H9 (cell line): ENCODE measurements at regions not wholly inside any gene's neighbourhood (a gene's known extent, or its start where the extent isn't known, plus 50 kb on each side); places are given as distances from the start of the nearest gene placed in this dataset.

Experiments used
- DNase-seq: peaks from one replicate; pipeline ENCODE4 v3.0.0-alpha.2; 2017
- H2AFZ ChIP-seq: one replicate; pipeline ENCODE4 v1.6.1; 2013; ENCODE audit warnings: mild to moderate bottlenecking, low read length, control low read depth, moderate library complexity
- H2AK5ac ChIP-seq: 2 replicates; pipeline ENCODE4 v1.6.1; 2013; ENCODE audit warnings: low read length, control low read depth, mixed read lengths; ENCODE audit not compliant: insufficient read length
- H2BK120ac ChIP-seq: one replicate; pipeline ENCODE4 v1.6.1; 2013; ENCODE audit warnings: low read depth, mild to moderate bottlenecking, low read length, control low read depth, inconsistent platforms; ENCODE audit not compliant: poor library complexity, severe bottlenecking
- H2BK12ac ChIP-seq: 2 replicates; pipeline ENCODE4 v1.6.1; 2013; ENCODE audit warnings: low read length, control low read depth, mixed read lengths, low read depth; ENCODE audit not compliant: insufficient read length
- H2BK15ac ChIP-seq: 2 replicates; pipeline ENCODE4 v1.6.1; 2013; ENCODE audit warnings: low read depth, low read length, control low read depth
- H2BK20ac ChIP-seq: one replicate; pipeline ENCODE4 v1.6.1; 2013; ENCODE audit warnings: low read depth, mild to moderate bottlenecking, low read length, control low read depth, inconsistent platforms; ENCODE audit not compliant: poor library complexity, severe bottlenecking
- H2BK5ac ChIP-seq: 2 replicates; pipeline ENCODE4 v1.6.1; 2013; ENCODE audit warnings: low read length, control low read depth, mixed read lengths; ENCODE audit not compliant: insufficient read length
- H3K14ac ChIP-seq: 2 replicates; pipeline ENCODE4 v1.6.1; 2013; ENCODE audit warnings: low read length, control low read depth; ENCODE audit not compliant: insufficient read depth
- H3K18ac ChIP-seq: 2 replicates; pipeline ENCODE4 v1.6.1; 2013; ENCODE audit warnings: low read depth, mild to moderate bottlenecking, mixed read lengths, low read length, control low read depth; ENCODE audit not compliant: insufficient read length
- H3K23ac ChIP-seq: 2 replicates; pipeline ENCODE4 v1.6.1; 2013; ENCODE audit warnings: low read length, control low read depth, mixed read lengths, low read depth; ENCODE audit not compliant: insufficient read length
- H3K23me2 ChIP-seq: 2 replicates; pipeline ENCODE4 v1.6.1; 2013; ENCODE audit warnings: low read depth, mild to moderate bottlenecking, mixed read lengths, low read length, control low read depth; ENCODE audit not compliant: insufficient read length, poor library complexity, severe bottlenecking
- H3K27ac ChIP-seq: 2 replicates; pipeline ENCODE4 v1.5.1; 2013; ENCODE audit warnings: low read length, control low read depth, mixed read lengths, low read depth; ENCODE audit not compliant: insufficient read length
- H3K27me3 ChIP-seq: 2 replicates; pipeline ENCODE4 v1.6.1; 2013; ENCODE audit warnings: low read length, control low read depth, inconsistent platforms; ENCODE audit not compliant: insufficient read depth
- H3K4ac ChIP-seq: 2 replicates; pipeline ENCODE4 v1.6.1; 2013; ENCODE audit warnings: low read depth, mild to moderate bottlenecking, control low read depth, inconsistent platforms, low read length, moderate library complexity
- H3K4me1 ChIP-seq: 2 replicates; pipeline ENCODE4 v1.6.1; 2013; ENCODE audit warnings: low read length, control low read depth, inconsistent platforms; ENCODE audit not compliant: insufficient read depth
- H3K4me2 ChIP-seq: 2 replicates; pipeline ENCODE4 v1.6.1; 2013; ENCODE audit warnings: low read length, control low read depth, mixed read lengths; ENCODE audit not compliant: insufficient read length, insufficient read depth
- H3K56ac ChIP-seq: 2 replicates; pipeline ENCODE4 v1.6.1; 2013; ENCODE audit warnings: low read depth, mild to moderate bottlenecking, mixed read lengths, low read length, control low read depth; ENCODE audit not compliant: insufficient read length
- H3K79me1 ChIP-seq: 2 replicates; pipeline ENCODE4 v1.6.1; 2013; ENCODE audit warnings: low read depth, mild to moderate bottlenecking, moderate library complexity, low read length, control low read depth, inconsistent platforms; ENCODE audit not compliant: insufficient read depth, poor library complexity, severe bottlenecking
- H3K79me2 ChIP-seq: 2 replicates; pipeline ENCODE4 v1.6.1; 2013; ENCODE audit warnings: low read length, control low read depth, inconsistent platforms; ENCODE audit not compliant: insufficient read depth
- H3K9ac ChIP-seq: 2 replicates; pipeline ENCODE4 v1.6.1; 2013; ENCODE audit warnings: low read length, control low read depth, mixed read lengths; ENCODE audit not compliant: insufficient read length; ENCODE audit errors: extremely low read depth
- H3K9me3 ChIP-seq: one replicate; pipeline ENCODE4 v1.6.1; 2013; ENCODE audit warnings: low read depth, low read length, inconsistent platforms; ENCODE audit not compliant: control insufficient read depth
- H3T11ph ChIP-seq: one replicate; pipeline ENCODE4 v1.6.1; 2013; ENCODE audit warnings: mild to moderate bottlenecking, low read length, control low read depth, inconsistent platforms
- H4K20me1 ChIP-seq: one replicate; pipeline ENCODE4 v1.6.1; 2013; ENCODE audit not compliant: control insufficient read depth, insufficient read length, insufficient read depth
- H4K5ac ChIP-seq: 2 replicates; pipeline ENCODE4 v1.6.1; 2013; ENCODE audit warnings: low read depth, mild to moderate bottlenecking, mixed read lengths, low read length, control low read depth; ENCODE audit not compliant: insufficient read length
- H4K8ac ChIP-seq: replicated peaks from 2 replicates; pipeline ENCODE4 v1.6.1; 2013; ENCODE audit warnings: low read length, control low read depth, mixed read lengths, low read depth; ENCODE audit not compliant: insufficient read length
- H4K91ac ChIP-seq: 2 replicates; pipeline ENCODE4 v1.6.1; 2013; ENCODE audit warnings: low read depth, mild to moderate bottlenecking, moderate library complexity, mixed read lengths, low read length, control low read depth; ENCODE audit not compliant: insufficient read length
- H3K27ac Mint-ChIP-seq, 3 experiments: 2 replicates in 2 of 3; 3 replicates in 1 of 3; pipeline ENCODE4 v1.8.0; 2020 to 2021; ENCODE audit warnings: mixed read lengths in 3 of 3, mild to moderate bottlenecking in 1 of 3, moderate library complexity in 1 of 3
- H3K27me3 Mint-ChIP-seq: 2 replicates; pipeline ENCODE4 v1.8.0; 2021; ENCODE audit warnings: low read depth, mild to moderate bottlenecking, moderate library complexity, mixed read lengths
- H3K36me3 Mint-ChIP-seq, 3 experiments: 2 replicates in 2 of 3; 3 replicates in 1 of 3; pipeline ENCODE4 v1.8.0; 2020 to 2021; ENCODE audit warnings: low read depth in 3 of 3, mixed read lengths in 3 of 3; ENCODE audit not compliant: insufficient read depth in 1 of 3
- H3K4me1 Mint-ChIP-seq, 2 experiments: 2 replicates each; pipeline ENCODE4 v1.8.0; 2020; ENCODE audit warnings: mixed read lengths in 2 of 2
- H3K4me3 Mint-ChIP-seq, 2 experiments: 2 replicates in 1 of 2; 3 replicates in 1 of 2; pipeline ENCODE4 v1.8.0; 2020 to 2021; ENCODE audit warnings: mild to moderate bottlenecking in 2 of 2, mixed read lengths in 2 of 2, moderate library complexity in 1 of 2
- H3K9me3 Mint-ChIP-seq, 2 experiments: 2 replicates in 1 of 2; 3 replicates in 1 of 2; pipeline ENCODE4 v1.8.0; 2020; ENCODE audit warnings: mild to moderate bottlenecking in 2 of 2, mixed read lengths in 2 of 2, moderate library complexity in 1 of 2
- WGBS: extraction: QIAGEN DNeasy Blood & Tissue Kit; methylation state at CpG from one replicate; pipeline ENCODE4 v1.1.7; 2013; ENCODE audit warnings: missing lambda C conversion rate, low lambda C conversion rate, mixed read lengths; ENCODE audit not compliant: insufficient read length; ENCODE audit errors: extremely low coverage; 5-methylcytosine and 5-hydroxymethylcytosine counted together
- TF ChIP-seq, protein P1 (sequence below): fragments of 200-600 bp; sonication (generic); conservative IDR thresholded peaks from 3 replicates; pipeline ENCODE4 v1.8.0; 2021; ENCODE audit warnings: antibody characterized with exemption, mild to moderate bottlenecking

DNA sequence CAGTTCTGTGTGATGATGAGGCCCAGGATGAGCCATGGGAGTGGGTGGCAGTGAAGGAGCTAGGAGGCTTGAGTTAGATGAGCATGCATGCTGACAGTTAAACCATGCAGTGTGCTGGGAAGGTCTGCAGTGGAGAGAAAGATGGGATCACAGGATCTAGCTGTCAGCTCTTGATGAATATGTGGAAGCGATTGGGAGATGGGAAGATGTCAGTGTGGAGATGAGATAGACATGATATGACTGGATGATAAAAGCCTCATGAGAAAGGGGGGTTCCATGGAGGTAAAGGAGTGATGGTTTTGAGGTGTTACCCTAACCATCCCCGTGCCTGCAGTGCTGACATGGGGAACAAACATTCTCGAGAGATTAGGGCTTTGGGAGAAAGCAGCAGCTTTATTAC, 165.0 kb upstream of the CTBP2 start:
- no peak overlapping the region for H3K56ac ChIP-seq
- H4K8ac ChIP-seq: no peak overlapping the region
- no peak overlapping the region for H2BK15ac ChIP-seq
- no peak for DNase-seq
- no peak overlapping the region for H4K5ac ChIP-seq
- H3K79me1 ChIP-seq: no peaks in the 10 kb centered on the region
- H3K14ac ChIP-seq: no peak overlapping the region
- no peak overlapping the region for H4K91ac ChIP-seq
- no peak overlapping the region for H2BK12ac ChIP-seq
- no peak overlapping the region for H3K18ac ChIP-seq
- peaks cover 11% of the 10 kb centered on the region in 2 experiments; a peak in 4 of 5 replicates for H3K9me3 Mint-ChIP-seq
- H2BK20ac ChIP-seq: no peak overlapping the region
- H3T11ph ChIP-seq: no peak overlapping the region
- H3K9ac ChIP-seq: no peak overlapping the region
- no peak overlapping the region for H3K27ac ChIP-seq
- H3K4me2 ChIP-seq: no peak overlapping the region
- H3K23ac ChIP-seq: no peak overlapping the region
- no peaks in the 10 kb centered on the region; the same call in 1 of the 2 replicates for H3K27me3 ChIP-seq
- no peak overlapping the region for H2AFZ ChIP-seq
- WGBS: no CpG with 5 or more reads among the region's 3 CpGs
- TF ChIP-seq, protein P1, sequence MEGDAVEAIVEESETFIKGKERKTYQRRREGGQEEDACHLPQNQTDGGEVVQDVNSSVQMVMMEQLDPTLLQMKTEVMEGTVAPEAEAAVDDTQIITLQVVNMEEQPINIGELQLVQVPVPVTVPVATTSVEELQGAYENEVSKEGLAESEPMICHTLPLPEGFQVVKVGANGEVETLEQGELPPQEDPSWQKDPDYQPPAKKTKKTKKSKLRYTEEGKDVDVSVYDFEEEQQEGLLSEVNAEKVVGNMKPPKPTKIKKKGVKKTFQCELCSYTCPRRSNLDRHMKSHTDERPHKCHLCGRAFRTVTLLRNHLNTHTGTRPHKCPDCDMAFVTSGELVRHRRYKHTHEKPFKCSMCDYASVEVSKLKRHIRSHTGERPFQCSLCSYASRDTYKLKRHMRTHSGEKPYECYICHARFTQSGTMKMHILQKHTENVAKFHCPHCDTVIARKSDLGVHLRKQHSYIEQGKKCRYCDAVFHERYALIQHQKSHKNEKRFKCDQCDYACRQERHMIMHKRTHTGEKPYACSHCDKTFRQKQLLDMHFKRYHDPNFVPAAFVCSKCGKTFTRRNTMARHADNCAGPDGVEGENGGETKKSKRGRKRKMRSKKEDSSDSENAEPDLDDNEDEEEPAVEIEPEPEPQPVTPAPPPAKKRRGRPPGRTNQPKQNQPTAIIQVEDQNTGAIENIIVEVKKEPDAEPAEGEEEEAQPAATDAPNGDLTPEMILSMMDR: no peak
- H2BK120ac ChIP-seq: no peak overlapping the region
- H2AK5ac ChIP-seq: no peak overlapping the region
- H4K20me1 ChIP-seq: no peaks in the 10 kb centered on the region
- H3K79me2 ChIP-seq: no peaks in the 10 kb centered on the region
- no peaks in the 10 kb centered on the region for H3K23me2 ChIP-seq
- H3K27me3 Mint-ChIP-seq: peaks cover 16% of the 10 kb centered on the region
- no peak overlapping the region for H3K4ac ChIP-seq
- no peaks in the 10 kb centered on the region for H3K4me1 Mint-ChIP-seq
- no peak overlapping the region for H3K27ac Mint-ChIP-seq
- H3K36me3 Mint-ChIP-seq: no peaks in the 10 kb centered on the region
- H3K4me3 Mint-ChIP-seq: no peak overlapping the region
- no peaks in the 10 kb centered on the region for H3K9me3 ChIP-seq
- H3K4me1 ChIP-seq: no peaks in the 10 kb centered on the region
- no peak overlapping the region for H2BK5ac ChIP-seq
